Skeletal muscle tissue (tissue), 3 donors: ENCODE measurements at regions not wholly inside any gene's neighbourhood (a gene's known extent, or its start where the extent isn't known, plus 50 kb on each side); places are given as distances from the start of the nearest gene placed in this dataset.

Source experiments
- H3K27ac ChIP-seq: one replicate; pipeline ENCODE4 v1.7.0; 2013; ENCODE audit warnings: mild to moderate bottlenecking, low read depth, low read length, inconsistent platforms
- H3K27me3 ChIP-seq, 3 donors: one replicate each; pipeline ENCODE4 v1.7.0; 2013; ENCODE audit warnings: low read length in 3 of 3; ENCODE audit not compliant: control insufficient read depth in 3 of 3, insufficient read depth in 3 of 3
- H3K36me3 ChIP-seq, 3 donors: one replicate each; pipeline ENCODE4 v1.7.0; 2013; ENCODE audit warnings: low read length in 3 of 3; ENCODE audit not compliant: control insufficient read depth in 3 of 3, insufficient read depth in 3 of 3
- H3K4me1 ChIP-seq, 3 donors: one replicate each; pipeline ENCODE4 v1.7.0; 2013; ENCODE audit warnings: low read length in 3 of 3, mild to moderate bottlenecking in 3 of 3; ENCODE audit not compliant: control insufficient read depth in 3 of 3, insufficient read depth in 3 of 3
- H3K4me3 ChIP-seq, 3 donors: one replicate each; pipeline ENCODE4 v1.7.0; 2013; ENCODE audit warnings: low read length in 3 of 3
- H3K9ac ChIP-seq, 3 donors: one replicate each; pipeline ENCODE4 v1.7.0; 2013; ENCODE audit warnings: low read length in 3 of 3, mild to moderate bottlenecking in 3 of 3, moderate library complexity in 2 of 3, low read depth in 1 of 3
- H3K9me3 ChIP-seq, 3 donors: one replicate each; pipeline ENCODE4 v1.7.0; 2013; ENCODE audit warnings: low read length in 3 of 3; ENCODE audit not compliant: control insufficient read depth in 3 of 3
- donor health status: Osteomylitis.

GRCh38 chr12:91922674-91923073 lies 223.0 kb downstream of the BTG1 start:
- no peaks in the 10 kb centered on the region for H3K27me3 ChIP-seq
- no peaks in the 10 kb centered on the region for H3K9me3 ChIP-seq
- H3K4me3 ChIP-seq = no peak overlapping the region
- H3K9ac ChIP-seq = no peak overlapping the region
- no peaks in the 10 kb centered on the region for H3K4me1 ChIP-seq
- H3K27ac ChIP-seq = no peak overlapping the region
- H3K36me3 ChIP-seq = no peaks in the 10 kb centered on the region

- no peaks in the 10 kb centered on the region for H3K27me3 ChIP-seq
- H3K4me1 ChIP-seq = no peaks in the 10 kb centered on the region
- H3K9ac ChIP-seq = no peak overlapping the region
- H3K36me3 ChIP-seq = no peaks in the 10 kb centered on the region
- no peak overlapping the region for H3K4me3 ChIP-seq
- H3K9me3 ChIP-seq = no peaks in the 10 kb centered on the region
- H3K27ac ChIP-seq = no peak overlapping the region
Observed at GRCh38 chr12:91922139-91922538, 223.5 kb downstream of the BTG1 start.

GRCh38 chr12:91921555-91921954 lies 224.1 kb downstream of the BTG1 start:
- Histone ChIP-seq H3K4me3 (no peak overlapping the region), H3K9ac (no peak overlapping the region), H3K36me3 (no peaks in the 10 kb centered on the region), H3K27me3 (no peaks in the 10 kb centered on the region), H3K4me1 (no peaks in the 10 kb centered on the region), H3K9me3 (no peaks in the 10 kb centered on the region), H3K27ac (no peak overlapping the region)

DNA sequence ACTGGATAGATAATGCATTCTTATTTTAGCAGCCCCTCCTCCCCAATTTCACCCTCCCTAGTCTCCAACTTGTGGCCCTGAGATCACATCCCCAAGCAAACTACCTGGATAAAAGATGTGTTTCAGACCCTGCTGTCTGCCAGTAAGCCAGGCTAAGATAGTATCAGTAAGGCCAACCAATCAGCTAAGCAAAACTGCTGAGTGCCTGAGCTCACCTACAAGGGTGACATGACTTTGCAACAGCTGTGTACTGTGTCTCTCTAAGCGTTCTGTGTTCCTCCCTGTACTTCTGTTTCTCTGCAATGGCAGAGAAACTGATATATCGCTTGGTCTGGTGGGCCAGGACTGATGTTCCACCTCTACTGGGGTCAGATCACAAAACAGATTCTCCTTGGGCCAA lies 224.9 kb downstream of the BTG1 start:
- H3K27ac ChIP-seq = no peak overlapping the region
- H3K4me1 ChIP-seq = no peaks in the 10 kb centered on the region
- H3K9ac ChIP-seq = no peak overlapping the region
- no peaks in the 10 kb centered on the region for H3K27me3 ChIP-seq
- H3K4me3 ChIP-seq = no peak overlapping the region
- H3K36me3 ChIP-seq = no peaks in the 10 kb centered on the region
- no peaks in the 10 kb centered on the region for H3K9me3 ChIP-seq

- no peak overlapping the region for H3K9ac ChIP-seq
- H3K4me3 ChIP-seq = no peak overlapping the region
- H3K9me3 ChIP-seq = no peaks in the 10 kb centered on the region
- no peaks in the 10 kb centered on the region for H3K4me1 ChIP-seq
- H3K27ac ChIP-seq = no peak overlapping the region
- H3K27me3 ChIP-seq = no peaks in the 10 kb centered on the region
- H3K36me3 ChIP-seq = no peaks in the 10 kb centered on the region
Observed at GRCh38 chr12:91920276-91920675, 225.4 kb downstream of the BTG1 start.

GRCh38 chr12:91918431-91918830 lies 227.2 kb downstream of the BTG1 start:
- H3K9me3 ChIP-seq = no peaks in the 10 kb centered on the region
- no peak overlapping the region for H3K9ac ChIP-seq
- no peak overlapping the region for H3K4me3 ChIP-seq
- no peaks in the 10 kb centered on the region for H3K27me3 ChIP-seq
- H3K4me1 ChIP-seq = no peaks in the 10 kb centered on the region
- no peak overlapping the region for H3K27ac ChIP-seq
- no peaks in the 10 kb centered on the region for H3K36me3 ChIP-seq

- Histone ChIP-seq H3K27me3 (no peaks in the 10 kb centered on the region), H3K9me3 (no peaks in the 10 kb centered on the region), H3K36me3 (no peaks in the 10 kb centered on the region), H3K4me3 (no peak overlapping the region), H3K4me1 (no peaks in the 10 kb centered on the region), H3K9ac (no peak overlapping the region), H3K27ac (no peak overlapping the region)
Observed at GRCh38 chr12:91914701-91915100, 230.9 kb downstream of the BTG1 start.

DNA sequence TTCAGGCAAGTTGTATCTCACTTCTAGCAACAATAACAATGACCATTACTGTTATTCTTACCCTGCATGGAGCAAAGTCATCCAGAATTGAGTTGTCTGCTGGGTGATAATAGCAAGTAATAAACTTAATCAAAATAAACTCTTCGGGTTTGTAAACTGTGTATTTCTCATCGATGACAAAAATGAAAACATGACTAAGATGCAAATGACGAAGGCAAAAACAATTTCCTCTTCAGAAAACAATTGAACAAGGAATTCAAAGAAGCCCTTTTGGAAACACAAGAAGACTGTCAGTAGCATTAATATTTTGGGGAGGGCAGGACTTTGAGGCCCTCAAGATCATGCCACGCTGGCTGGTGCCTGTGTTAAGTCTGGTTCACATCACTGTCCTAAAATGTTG lies 232.0 kb downstream of the BTG1 start:
- Histone ChIP-seq H3K27ac (no peak overlapping the region), H3K9me3 (no peaks in the 10 kb centered on the region)

DNA sequence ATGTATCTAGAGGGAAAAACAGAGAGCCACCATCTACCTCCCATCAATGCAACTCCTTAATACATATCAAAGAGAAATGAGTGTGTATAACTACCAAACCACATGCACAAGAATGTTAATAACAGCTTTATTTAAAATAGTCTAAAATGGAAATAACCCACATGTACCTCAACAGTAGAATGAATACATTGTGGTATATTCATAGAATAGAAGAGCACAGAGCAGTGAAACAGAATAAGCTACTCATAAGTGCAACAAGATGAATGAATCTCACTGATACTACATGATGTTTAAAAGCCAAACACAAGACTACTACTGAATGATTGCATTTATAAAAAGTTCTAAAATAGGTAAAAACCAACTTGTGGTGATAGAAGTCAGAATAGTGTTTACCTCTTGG lies 232.5 kb downstream of the BTG1 start:
- H3K9me3 ChIP-seq = no peaks in the 10 kb centered on the region

More for the DNA sequence above, 232.0 kb downstream of the BTG1 start:
- no peaks in the 10 kb centered on the region for H3K27me3 ChIP-seq
- H3K9ac ChIP-seq = no peak overlapping the region
- H3K36me3 ChIP-seq = no peaks in the 10 kb centered on the region
- H3K4me3 ChIP-seq = no peak overlapping the region
- H3K4me1 ChIP-seq = no peaks in the 10 kb centered on the region

DNA sequence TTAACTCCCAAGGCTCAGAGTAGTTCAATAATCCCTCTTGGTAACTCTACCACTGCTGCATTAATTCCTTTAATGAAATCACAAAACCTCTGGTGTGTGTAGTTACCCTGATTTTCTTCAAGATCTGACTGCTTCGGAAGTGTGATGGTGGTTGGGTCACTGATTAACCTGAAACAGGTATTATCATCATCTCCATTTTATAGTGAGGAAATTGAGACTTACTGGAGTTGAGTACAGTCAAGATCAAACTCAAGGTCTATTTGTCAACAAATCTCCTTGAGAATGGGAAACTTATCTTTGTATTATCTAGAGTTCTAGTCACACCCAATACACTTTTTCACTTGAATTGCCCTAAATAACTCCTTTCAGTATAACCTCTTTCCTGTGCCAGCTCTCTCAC lies 233.5 kb downstream of the BTG1 start:
- H3K9ac ChIP-seq = no peak overlapping the region
- H3K4me3 ChIP-seq = no peak overlapping the region
- H3K36me3 ChIP-seq = no peaks in the 10 kb centered on the region
- no peaks in the 10 kb centered on the region for H3K9me3 ChIP-seq
- H3K27ac ChIP-seq = no peak overlapping the region
- no peaks in the 10 kb centered on the region for H3K4me1 ChIP-seq
- no peaks in the 10 kb centered on the region for H3K27me3 ChIP-seq

More for the DNA sequence above, 232.5 kb downstream of the BTG1 start:
- no peak overlapping the region for H3K27ac ChIP-seq
- H3K27me3 ChIP-seq = no peaks in the 10 kb centered on the region
- no peak overlapping the region for H3K9ac ChIP-seq
- H3K4me1 ChIP-seq = no peaks in the 10 kb centered on the region
- H3K4me3 ChIP-seq = no peak overlapping the region
- H3K36me3 ChIP-seq = no peaks in the 10 kb centered on the region

GRCh38 chr12:91910871-91911388 lies 234.7 kb downstream of the BTG1 start:
- Histone ChIP-seq H3K27ac (no peak overlapping the region), H3K4me3 (no peak overlapping the region), H3K4me1 (no peaks in the 10 kb centered on the region), H3K27me3 (no peaks in the 10 kb centered on the region), H3K36me3 (no peaks in the 10 kb centered on the region), H3K9me3 (no peaks in the 10 kb centered on the region), H3K9ac (no peak overlapping the region)
